Central memory CD8-positive, alpha-beta T cell (primary cell): ENCODE measurements at regions not wholly inside any gene's neighbourhood (a gene's known extent, or its start where the extent isn't known, plus 50 kb on each side); places are given as distances from the start of the nearest gene placed in this dataset.

Source experiments
- ATAC-seq: fragments of 150-1000 bp; cut with Tn5 transposase; replicated peaks from 2 replicates; pipeline ENCODE4 v1.10.0; 2022; ENCODE audit warnings: mild to moderate bottlenecking, moderate FRiP score, moderate number of reproducible peaks; ENCODE audit not compliant: poor library complexity, severe bottlenecking; ENCODE audit errors: extremely low read depth
- DNase-seq, 2 donors: peaks; one replicate each; pipeline ENCODE4 v3.0.0; 2021; ENCODE audit warnings: low spot score in 2 of 2
- H3K27ac Mint-ChIP-seq: one replicate; pipeline ENCODE4 v1.8.0; 2022; ENCODE audit warnings: low read depth, mild to moderate bottlenecking, moderate library complexity, mixed read lengths
- H3K27me3 Mint-ChIP-seq: one replicate; pipeline ENCODE4 v1.8.0; 2022; ENCODE audit warnings: mixed read lengths
- H3K36me3 Mint-ChIP-seq: one replicate; pipeline ENCODE4 v1.8.0; 2022; ENCODE audit warnings: mild to moderate bottlenecking, moderate library complexity, mixed read lengths; ENCODE audit not compliant: insufficient read depth
- H3K4me1 Mint-ChIP-seq: one replicate; pipeline ENCODE4 v1.8.0; 2022; ENCODE audit warnings: mixed read lengths
- H3K4me3 Mint-ChIP-seq: one replicate; pipeline ENCODE4 v1.8.0; 2022; ENCODE audit warnings: mild to moderate bottlenecking, moderate library complexity, mixed read lengths
- H3K9me3 Mint-ChIP-seq: one replicate; pipeline ENCODE4 v1.8.0; 2022; ENCODE audit warnings: mixed read lengths

DNA sequence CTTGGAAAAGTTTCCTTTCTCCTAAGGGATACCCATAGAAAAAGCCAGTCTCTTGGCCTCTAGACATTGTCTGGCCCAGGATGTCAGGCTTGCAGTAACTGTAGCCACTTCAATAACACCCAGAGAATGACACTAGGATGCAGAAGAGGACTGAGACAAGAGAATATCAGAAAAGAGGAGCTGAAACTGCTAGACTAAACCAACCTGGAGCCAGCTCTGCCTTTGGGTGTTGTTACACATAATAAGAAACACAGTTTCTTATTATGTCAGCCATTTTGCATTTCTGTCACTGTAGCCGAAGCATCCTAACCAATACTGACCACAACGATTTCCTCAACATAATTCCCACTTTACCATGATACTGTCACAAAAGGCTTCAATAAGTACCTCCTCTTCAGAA lies 72.2 kb upstream of the RCN1 start:
- H3K9me3 Mint-ChIP-seq: no peaks in the 10 kb centered on the region
- H3K4me1 Mint-ChIP-seq: no peaks in the 10 kb centered on the region
- H3K27ac Mint-ChIP-seq: no peak overlapping the region
- ATAC-seq: no peak
- no peak for DNase-seq
- H3K36me3 Mint-ChIP-seq: no peaks in the 10 kb centered on the region
- H3K27me3 Mint-ChIP-seq: peaks cover 32% of the 10 kb centered on the region
- no peak overlapping the region for H3K4me3 Mint-ChIP-seq

- peaks cover 33% of the 10 kb centered on the region for H3K27me3 Mint-ChIP-seq
- no peaks in the 10 kb centered on the region for H3K36me3 Mint-ChIP-seq
- H3K9me3 Mint-ChIP-seq: no peaks in the 10 kb centered on the region
- no peak overlapping the region for H3K27ac Mint-ChIP-seq
- ATAC-seq (no peak), DNase-seq (no peak)
- H3K4me3 Mint-ChIP-seq: no peak overlapping the region
- no peaks in the 10 kb centered on the region for H3K4me1 Mint-ChIP-seq
Measured at GRCh38 chr11:32016111-32016510, 74.8 kb upstream of the RCN1 start.

GRCh38 chr11:32015427-32015826 lies 75.4 kb upstream of the RCN1 start:
- no peak for DNase-seq
- Mint-ChIP-seq H3K9me3 (no peaks in the 10 kb centered on the region), H3K27ac (no peak overlapping the region), H3K4me1 (no peaks in the 10 kb centered on the region), H3K27me3 (peaks cover 40% of the 10 kb centered on the region), H3K4me3 (no peak overlapping the region), H3K36me3 (no peaks in the 10 kb centered on the region)
- no peak for ATAC-seq

- ATAC-seq (no peak), DNase-seq (no peak)
- Mint-ChIP-seq H3K27ac (no peak overlapping the region), H3K36me3 (no peaks in the 10 kb centered on the region), H3K27me3 (peaks cover 58% of the 10 kb centered on the region), H3K4me1 (no peaks in the 10 kb centered on the region), H3K4me3 (no peak overlapping the region), H3K9me3 (no peaks in the 10 kb centered on the region)
Measured at GRCh38 chr11:32013603-32014002, 77.3 kb upstream of the RCN1 start.

- DNase-seq (no peak), ATAC-seq (no peak)
- Mint-ChIP-seq H3K4me1 (no peaks in the 10 kb centered on the region), H3K4me3 (no peak overlapping the region), H3K9me3 (no peaks in the 10 kb centered on the region), H3K36me3 (no peaks in the 10 kb centered on the region), H3K27ac (no peak overlapping the region), H3K27me3 (peaks cover 74% of the 10 kb centered on the region)
Measured at GRCh38 chr11:32012049-32012448, 78.8 kb upstream of the RCN1 start.

GRCh38 chr11:32008880-32009551 lies 81.9 kb upstream of the RCN1 start:
- peaks cover 72% of the 10 kb centered on the region for H3K27me3 Mint-ChIP-seq
- no peaks in the 10 kb centered on the region for H3K9me3 Mint-ChIP-seq
- H3K27ac Mint-ChIP-seq: no peak overlapping the region
- ATAC-seq: no peak
- no peak overlapping the region for H3K4me3 Mint-ChIP-seq
- H3K36me3 Mint-ChIP-seq: no peaks in the 10 kb centered on the region
- no peak for DNase-seq
- no peaks in the 10 kb centered on the region for H3K4me1 Mint-ChIP-seq

GRCh38 chr11:32006799-32007388 lies 84.0 kb upstream of the RCN1 start:
- no peak for ATAC-seq
- Mint-ChIP-seq H3K9me3 (no peaks in the 10 kb centered on the region), H3K4me1 (peaks cover 2% of the 10 kb centered on the region)

DNA sequence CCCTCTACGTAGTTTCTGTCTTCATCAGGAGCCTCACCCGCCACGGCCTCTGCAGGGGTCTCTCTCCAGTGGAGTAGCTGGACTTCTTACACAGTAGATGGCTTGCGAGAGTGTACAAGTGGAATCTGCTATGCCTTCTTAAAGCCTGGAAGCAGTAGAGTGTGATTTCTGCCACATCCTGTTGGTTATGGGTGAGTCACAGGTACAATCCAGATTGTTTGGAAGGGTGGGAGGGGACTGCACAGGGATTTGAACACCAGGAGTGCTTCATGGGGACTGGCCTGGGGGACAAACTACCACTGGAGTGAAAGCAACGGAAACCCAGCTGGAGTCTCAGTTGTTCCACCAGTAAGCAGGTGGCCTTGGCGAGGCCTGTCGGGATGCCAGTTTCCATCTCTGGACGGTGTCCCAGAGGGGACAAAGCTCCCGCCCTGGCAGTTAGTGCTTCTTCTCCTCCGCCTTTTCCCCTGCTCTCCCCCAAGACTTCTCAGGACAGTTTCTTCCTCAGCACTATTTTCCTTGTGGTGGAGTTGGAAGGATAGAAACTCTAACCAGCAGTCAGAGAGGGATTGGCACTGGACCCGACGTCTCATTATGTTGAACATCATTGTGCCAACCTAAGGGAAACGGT lies 85.0 kb upstream of the RCN1 start:
- H3K27me3 Mint-ChIP-seq: peaks cover 68% of the 10 kb centered on the region
- H3K4me3 Mint-ChIP-seq: no peak overlapping the region
- ATAC-seq (no peak), DNase-seq (no peak)
- H3K27ac Mint-ChIP-seq: no peak overlapping the region
- peaks cover 4% of the 10 kb centered on the region for H3K4me1 Mint-ChIP-seq
- H3K36me3 Mint-ChIP-seq: no peaks in the 10 kb centered on the region
- H3K9me3 Mint-ChIP-seq: no peaks in the 10 kb centered on the region

More at GRCh38 chr11:32006799-32007388, 84.0 kb upstream of the RCN1 start:
- Mint-ChIP-seq H3K4me3 (no peak overlapping the region), H3K27ac (no peak overlapping the region), H3K36me3 (no peaks in the 10 kb centered on the region), H3K27me3 (peaks cover 66% of the 10 kb centered on the region)
- no peak for DNase-seq

DNA sequence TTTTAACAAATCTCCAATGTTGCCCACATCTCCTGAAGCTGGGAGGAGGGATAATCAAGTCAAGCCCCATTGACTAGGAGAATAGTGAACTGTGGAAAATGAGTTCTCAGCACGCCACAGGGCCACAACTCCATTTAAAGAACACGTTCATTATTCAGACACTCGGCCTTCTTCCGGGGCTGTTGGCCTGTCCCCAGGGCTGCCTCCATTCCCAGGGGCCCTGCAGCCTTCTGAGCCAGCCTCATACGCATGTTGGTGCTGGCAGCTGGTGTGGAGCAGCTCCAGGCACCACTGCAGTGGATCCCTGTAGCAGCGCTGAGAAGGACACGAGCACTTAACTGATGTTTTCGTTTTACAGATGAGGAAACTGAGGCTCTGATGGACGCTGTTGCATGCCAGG lies 87.5 kb upstream of the RCN1 start:
- no peak overlapping the region for H3K27ac Mint-ChIP-seq
- H3K4me1 Mint-ChIP-seq: peaks cover 4% of the 10 kb centered on the region
- no peak overlapping the region for H3K4me3 Mint-ChIP-seq
- H3K27me3 Mint-ChIP-seq: peaks cover 60% of the 10 kb centered on the region
- DNase-seq: no peak
- H3K9me3 Mint-ChIP-seq: no peaks in the 10 kb centered on the region
- no peaks in the 10 kb centered on the region for H3K36me3 Mint-ChIP-seq
- no peak for ATAC-seq

- Mint-ChIP-seq H3K27me3 (peaks cover 50% of the 10 kb centered on the region), H3K9me3 (no peaks in the 10 kb centered on the region), H3K27ac (no peak overlapping the region), H3K4me3 (no peak overlapping the region), H3K4me1 (peaks cover 4% of the 10 kb centered on the region), H3K36me3 (no peaks in the 10 kb centered on the region)
- ATAC-seq (no peak), DNase-seq (no peak)
Measured at GRCh38 chr11:32002311-32002710, 88.6 kb upstream of the RCN1 start.

DNA sequence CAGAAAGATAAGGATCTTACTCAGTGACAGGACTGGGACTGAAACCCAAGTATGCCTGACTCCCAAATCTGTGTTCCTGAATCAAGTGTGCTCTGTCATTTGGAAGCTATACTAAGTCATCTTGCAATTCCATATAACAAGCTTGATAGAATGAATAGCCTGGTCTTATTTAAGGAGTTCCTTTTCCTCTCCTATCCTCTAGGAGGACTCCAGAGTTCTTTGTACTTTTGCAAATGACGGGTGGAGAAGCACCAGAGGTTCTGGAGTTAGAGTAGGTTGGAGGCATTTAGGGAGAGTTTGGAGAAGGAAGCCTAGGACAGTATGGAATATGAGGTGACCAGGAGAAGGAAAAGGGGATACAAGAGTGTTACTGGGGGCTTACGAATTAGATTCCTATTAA lies 92.9 kb upstream of the RCN1 start:
- DNase-seq: no peak
- H3K4me1 Mint-ChIP-seq: peaks cover 23% of the 10 kb centered on the region

DNA sequence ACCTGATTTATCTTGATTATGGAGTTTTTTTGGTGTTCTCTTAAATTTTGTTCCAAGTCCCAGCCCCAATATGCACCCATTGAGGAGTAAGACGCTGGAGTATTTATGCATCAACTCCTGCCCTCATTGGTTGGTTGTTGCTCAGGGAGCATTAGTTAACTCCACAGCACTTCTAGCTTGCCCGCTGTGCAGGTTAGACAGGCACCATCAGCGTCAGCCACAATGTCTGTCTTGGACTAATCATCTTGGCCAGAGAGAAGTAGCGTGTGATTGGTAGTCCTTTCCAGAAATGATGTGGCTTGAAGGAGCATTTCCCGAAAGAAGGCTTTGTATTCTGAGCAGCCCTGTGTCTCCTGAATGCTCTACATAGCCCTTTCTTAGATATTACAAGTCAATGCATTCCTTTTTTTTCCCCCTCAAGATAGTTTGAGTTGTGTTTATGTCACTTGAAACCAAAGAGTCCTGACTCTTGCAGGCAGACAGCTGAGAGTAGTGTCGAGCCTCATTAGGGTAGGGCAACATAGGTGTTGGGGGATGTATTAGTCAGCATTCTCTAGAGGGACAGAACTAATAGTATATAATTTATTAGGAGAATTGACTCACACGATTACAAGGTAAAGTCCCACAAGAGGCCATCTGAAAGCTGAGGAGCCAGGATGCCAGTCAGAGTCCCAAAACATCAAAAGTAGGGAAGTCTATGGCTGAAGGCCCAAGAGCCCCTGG lies 94.6 kb upstream of the RCN1 start:
- H3K27me3 Mint-ChIP-seq: peaks cover 22% of the 10 kb centered on the region
- no peaks in the 10 kb centered on the region for H3K9me3 Mint-ChIP-seq
- peaks cover 18% of the 10 kb centered on the region for H3K4me1 Mint-ChIP-seq
- H3K36me3 Mint-ChIP-seq: peaks cover 2% of the 10 kb centered on the region
- no peak overlapping the region for H3K27ac Mint-ChIP-seq
- H3K4me3 Mint-ChIP-seq: peak overlapping the region; percentile 55
- ATAC-seq (no peak), DNase-seq (no peak)

More for the DNA sequence above, 92.9 kb upstream of the RCN1 start:
- Mint-ChIP-seq H3K9me3 (no peaks in the 10 kb centered on the region), H3K27me3 (peaks cover 36% of the 10 kb centered on the region), H3K27ac (no peak overlapping the region), H3K36me3 (peaks cover 2% of the 10 kb centered on the region), H3K4me3 (no peak overlapping the region)
- no peak for ATAC-seq
